ENCODE measurements at regions not wholly inside any gene's neighbourhood (a gene's known extent, or its start where the extent isn't known, plus 50 kb on each side); places are given as distances from the start of the nearest gene placed in this dataset.

GRCh38 chr3:61409638-61410037 is 151.7 kb upstream of the PTPRG start:
- TF ChIP-seq POLR2A (IDR thresholded peaks at IDR 0.05) = no peak
- TF ChIP-seq, protein P1, sequence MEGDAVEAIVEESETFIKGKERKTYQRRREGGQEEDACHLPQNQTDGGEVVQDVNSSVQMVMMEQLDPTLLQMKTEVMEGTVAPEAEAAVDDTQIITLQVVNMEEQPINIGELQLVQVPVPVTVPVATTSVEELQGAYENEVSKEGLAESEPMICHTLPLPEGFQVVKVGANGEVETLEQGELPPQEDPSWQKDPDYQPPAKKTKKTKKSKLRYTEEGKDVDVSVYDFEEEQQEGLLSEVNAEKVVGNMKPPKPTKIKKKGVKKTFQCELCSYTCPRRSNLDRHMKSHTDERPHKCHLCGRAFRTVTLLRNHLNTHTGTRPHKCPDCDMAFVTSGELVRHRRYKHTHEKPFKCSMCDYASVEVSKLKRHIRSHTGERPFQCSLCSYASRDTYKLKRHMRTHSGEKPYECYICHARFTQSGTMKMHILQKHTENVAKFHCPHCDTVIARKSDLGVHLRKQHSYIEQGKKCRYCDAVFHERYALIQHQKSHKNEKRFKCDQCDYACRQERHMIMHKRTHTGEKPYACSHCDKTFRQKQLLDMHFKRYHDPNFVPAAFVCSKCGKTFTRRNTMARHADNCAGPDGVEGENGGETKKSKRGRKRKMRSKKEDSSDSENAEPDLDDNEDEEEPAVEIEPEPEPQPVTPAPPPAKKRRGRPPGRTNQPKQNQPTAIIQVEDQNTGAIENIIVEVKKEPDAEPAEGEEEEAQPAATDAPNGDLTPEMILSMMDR (IDR thresholded peaks at IDR 0.05) = no peak

Measured in right lobe of liver (tissue), 4 donors.